CD8-positive, alpha-beta memory T cell (primary cell): ENCODE measurements at regions not wholly inside any gene's neighbourhood (a gene's known extent, or its start where the extent isn't known, plus 50 kb on each side); places are given as distances from the start of the nearest gene placed in this dataset.

Experiments
- CTCF ChIA-PET: fragments of 350-600 bp; sonication (Branson Sonifier 250); formaldehyde crosslinking; loops from one replicate; lab custom pipeline; 2021; ENCODE audit warnings: antibody characterized with exemption; lab: Charles Lee
- POLR2A ChIA-PET: fragments of 350-600 bp; sonication (Branson Sonifier 250); formaldehyde crosslinking; loops from one replicate; lab custom pipeline; 2021; ENCODE audit warnings: antibody characterized with exemption; lab: Charles Lee
- DNase-seq, 5 donors: peaks; one replicate each; pipeline versions ENCODE4 v3.0.0 to v3.0.0-alpha.2; 2020 to 2022; ENCODE audit warnings: mixed read lengths in 1 of 5
- H3K27ac ChIP-seq: one replicate; pipeline ENCODE4 v1.7.0; 2013; ENCODE audit warnings: low read depth, mild to moderate bottlenecking, low read length, moderate library complexity
- H3K27me3 ChIP-seq: 2 replicates; pipeline ENCODE4 v1.7.0; 2013; ENCODE audit warnings: low read length, mild to moderate bottlenecking; ENCODE audit not compliant: insufficient read depth, poor library complexity, severe bottlenecking
- H3K36me3 ChIP-seq: 2 replicates; pipeline ENCODE4 v1.7.0; 2013; ENCODE audit warnings: mild to moderate bottlenecking, low read length, moderate library complexity; ENCODE audit not compliant: insufficient read depth
- H3K4me1 ChIP-seq: 2 replicates; pipeline ENCODE4 v1.7.0; 2013; ENCODE audit warnings: mild to moderate bottlenecking, low read length, moderate library complexity; ENCODE audit not compliant: insufficient read depth
- H3K4me3 ChIP-seq: 2 replicates; pipeline ENCODE4 v1.7.0; 2013; ENCODE audit warnings: mild to moderate bottlenecking, low read length
- H3K9me3 ChIP-seq: 2 replicates; pipeline ENCODE4 v1.7.0; 2013; ENCODE audit warnings: mild to moderate bottlenecking, low read length
- H3K27ac Mint-ChIP-seq, 8 donors: one replicate each; pipeline ENCODE4 v1.8.0; 2020 to 2021; ENCODE audit warnings: mixed read lengths in 8 of 8, mild to moderate bottlenecking in 6 of 8, inconsistent platforms in 3 of 8, moderate library complexity in 3 of 8
- H3K27me3 Mint-ChIP-seq, 2 donors: one replicate each; pipeline ENCODE4 v1.8.0; 2020 to 2021; ENCODE audit warnings: mixed read lengths in 2 of 2, mild to moderate bottlenecking in 1 of 2, moderate library complexity in 1 of 2
- H3K36me3 Mint-ChIP-seq, 3 donors: one replicate each; pipeline ENCODE4 v1.8.0; 2020 to 2021; ENCODE audit warnings: mixed read lengths in 3 of 3, inconsistent platforms in 1 of 3, mild to moderate bottlenecking in 1 of 3
- H3K4me1 Mint-ChIP-seq, 3 donors: one replicate each; pipeline ENCODE4 v1.8.0; 2020 to 2021; ENCODE audit warnings: mixed read lengths in 3 of 3, inconsistent platforms in 1 of 3, mild to moderate bottlenecking in 1 of 3
- H3K4me3 Mint-ChIP-seq, 7 donors: one replicate each; pipeline ENCODE4 v1.8.0; 2020 to 2021; ENCODE audit warnings: mixed read lengths in 7 of 7, mild to moderate bottlenecking in 6 of 7, moderate library complexity in 4 of 7, inconsistent platforms in 2 of 7
- H3K9me3 Mint-ChIP-seq, 5 donors: one replicate each; pipeline ENCODE4 v1.8.0; 2020 to 2022; ENCODE audit warnings: mixed read lengths in 5 of 5, mild to moderate bottlenecking in 3 of 5, moderate library complexity in 2 of 5, inconsistent platforms in 1 of 5

- DNase-seq: no peak
- CTCF ChIA-PET: no interaction called here
- H3K9me3 Mint-ChIP-seq: peaks cover 1 to 13% (median 7%) of the 10 kb centered on the region in 5 donors
- no peak overlapping the region for H3K27ac ChIP-seq
- POLR2A ChIA-PET: no interaction called here
- no peaks in the 10 kb centered on the region for H3K4me1 Mint-ChIP-seq
- no peaks in the 10 kb centered on the region for H3K36me3 Mint-ChIP-seq
- no peak overlapping the region for H3K27ac Mint-ChIP-seq
- H3K27me3 ChIP-seq: no peaks in the 10 kb centered on the region
- H3K4me3 ChIP-seq: no peak overlapping the region
- no peaks in the 10 kb centered on the region for H3K9me3 ChIP-seq
- no peaks in the 10 kb centered on the region for H3K27me3 Mint-ChIP-seq
- H3K4me3 Mint-ChIP-seq: no peak overlapping the region
- H3K4me1 ChIP-seq: no peaks in the 10 kb centered on the region
- no peaks in the 10 kb centered on the region for H3K36me3 ChIP-seq
Observed at GRCh38 chr2:138959031-138959430, 178.8 kb upstream of the NXPH2 start.

- peaks cover 0 to 14% (median 3%) of the 10 kb centered on the region in 5 donors for H3K9me3 Mint-ChIP-seq
- H3K9me3 ChIP-seq: no peaks in the 10 kb centered on the region
- H3K4me1 Mint-ChIP-seq: no peaks in the 10 kb centered on the region
- CTCF ChIA-PET: no interaction called here
- no peaks in the 10 kb centered on the region for H3K27me3 ChIP-seq
- no peaks in the 10 kb centered on the region for H3K36me3 ChIP-seq
- H3K27me3 Mint-ChIP-seq: no peaks in the 10 kb centered on the region
- POLR2A ChIA-PET: no interaction called here
- H3K4me3 ChIP-seq: no peak overlapping the region
- H3K27ac Mint-ChIP-seq: no peak overlapping the region
- no peak overlapping the region for H3K4me3 Mint-ChIP-seq
- no peaks in the 10 kb centered on the region for H3K4me1 ChIP-seq
- no peak for DNase-seq
- no peak overlapping the region for H3K27ac ChIP-seq
- no peaks in the 10 kb centered on the region for H3K36me3 Mint-ChIP-seq
Observed at GRCh38 chr2:138956116-138956515, 175.9 kb upstream of the NXPH2 start.

GRCh38 chr2:138950486-138950885 is 170.3 kb upstream of the NXPH2 start:
- Histone ChIP-seq H3K4me1 (no peaks in the 10 kb centered on the region), H3K27ac (no peak overlapping the region), H3K4me3 (no peak overlapping the region), H3K36me3 (no peaks in the 10 kb centered on the region), H3K9me3 (no peaks in the 10 kb centered on the region), H3K27me3 (no peaks in the 10 kb centered on the region)
- Mint-ChIP-seq H3K4me3 (no peak overlapping the region), H3K4me1 (no peaks in the 10 kb centered on the region), H3K36me3 (no peaks in the 10 kb centered on the region), H3K27ac (no peak overlapping the region), H3K9me3 (peaks cover 0 to 5% (median 2%) of the 10 kb centered on the region in 5 donors), H3K27me3 (no peaks in the 10 kb centered on the region)
- POLR2A ChIA-PET: no interaction called here
- no peak for DNase-seq
- CTCF ChIA-PET: no interaction called here

GRCh38 chr2:138949517-138949916 is 169.3 kb upstream of the NXPH2 start:
- Mint-ChIP-seq H3K27me3 (no peaks in the 10 kb centered on the region), H3K4me3 (no peak overlapping the region), H3K36me3 (no peaks in the 10 kb centered on the region), H3K9me3 (peaks cover 0 to 8% (median 4%) of the 10 kb centered on the region in 5 donors), H3K4me1 (no peaks in the 10 kb centered on the region), H3K27ac (no peak overlapping the region)
- no peak overlapping the region for H3K27ac ChIP-seq
- no peaks in the 10 kb centered on the region for H3K36me3 ChIP-seq
- H3K4me3 ChIP-seq: no peak overlapping the region
- ChIA-PET CTCF (no interaction called here), POLR2A (no interaction called here)
- H3K4me1 ChIP-seq: no peaks in the 10 kb centered on the region
- H3K27me3 ChIP-seq: no peaks in the 10 kb centered on the region
- DNase-seq: no peak
- H3K9me3 ChIP-seq: no peaks in the 10 kb centered on the region

GRCh38 chr2:138948070-138948539 is 167.9 kb upstream of the NXPH2 start:
- DNase-seq: no peak
- CTCF ChIA-PET: no interaction called here
- no peak overlapping the region for H3K27ac ChIP-seq
- no peak overlapping the region for H3K27ac Mint-ChIP-seq
- H3K27me3 Mint-ChIP-seq: no peaks in the 10 kb centered on the region
- POLR2A ChIA-PET: no interaction called here
- no peaks in the 10 kb centered on the region for H3K36me3 Mint-ChIP-seq
- no peaks in the 10 kb centered on the region for H3K36me3 ChIP-seq
- H3K9me3 Mint-ChIP-seq: peaks cover 0 to 8% (median 4%) of the 10 kb centered on the region in 5 donors
- no peak overlapping the region for H3K4me3 ChIP-seq
- no peaks in the 10 kb centered on the region for H3K9me3 ChIP-seq
- H3K4me1 Mint-ChIP-seq: no peaks in the 10 kb centered on the region
- no peak overlapping the region for H3K4me3 Mint-ChIP-seq
- H3K4me1 ChIP-seq: no peaks in the 10 kb centered on the region
- no peaks in the 10 kb centered on the region for H3K27me3 ChIP-seq

- no peaks in the 10 kb centered on the region for H3K27me3 ChIP-seq
- no peaks in the 10 kb centered on the region for H3K4me1 Mint-ChIP-seq
- H3K27ac ChIP-seq: no peak overlapping the region
- no peaks in the 10 kb centered on the region for H3K36me3 ChIP-seq
- H3K36me3 Mint-ChIP-seq: no peaks in the 10 kb centered on the region
- H3K27me3 Mint-ChIP-seq: no peaks in the 10 kb centered on the region
- CTCF ChIA-PET: interaction anchor here (1.0 kb wide), 1 partner anchor 10 kb away, joined by 3 read pairs; no protein-coding TSS in a partner anchor
- peaks cover 3 to 25% (median 7%) of the 10 kb centered on the region in 5 donors for H3K9me3 Mint-ChIP-seq
- no peak overlapping the region for H3K4me3 Mint-ChIP-seq
- no peak for DNase-seq
- H3K27ac Mint-ChIP-seq: no peak overlapping the region
- no peak overlapping the region for H3K4me3 ChIP-seq
- no peaks in the 10 kb centered on the region for H3K4me1 ChIP-seq
- POLR2A ChIA-PET: no interaction called here
- H3K9me3 ChIP-seq: no peaks in the 10 kb centered on the region
Observed at GRCh38 chr2:138943470-138943869, 163.3 kb upstream of the NXPH2 start.

- ChIA-PET CTCF (no interaction called here), POLR2A (no interaction called here)
- Histone ChIP-seq H3K27ac (no peak overlapping the region), H3K9me3 (no peaks in the 10 kb centered on the region), H3K27me3 (no peaks in the 10 kb centered on the region), H3K4me1 (no peaks in the 10 kb centered on the region), H3K4me3 (no peak overlapping the region), H3K36me3 (no peaks in the 10 kb centered on the region)
- Mint-ChIP-seq H3K4me1 (no peaks in the 10 kb centered on the region), H3K9me3 (peaks cover 3 to 25% (median 7%) of the 10 kb centered on the region in 5 donors), H3K27ac (no peak overlapping the region), H3K27me3 (no peaks in the 10 kb centered on the region), H3K36me3 (no peaks in the 10 kb centered on the region), H3K4me3 (no peak overlapping the region)
- no peak for DNase-seq
Observed at GRCh38 chr2:138942466-138942865, 162.3 kb upstream of the NXPH2 start.

- Mint-ChIP-seq H3K27ac (no peak overlapping the region), H3K4me1 (no peaks in the 10 kb centered on the region), H3K9me3 (peaks cover 0 to 17% (median 3%) of the 10 kb centered on the region in 5 donors), H3K27me3 (peaks cover 0 to 2% of the 10 kb centered on the region in 2 donors), H3K36me3 (no peaks in the 10 kb centered on the region), H3K4me3 (no peak overlapping the region)
- CTCF ChIA-PET: no interaction called here
- DNase-seq: no peak
- H3K27ac ChIP-seq: no peak overlapping the region
- no peaks in the 10 kb centered on the region for H3K36me3 ChIP-seq
- no peaks in the 10 kb centered on the region for H3K4me1 ChIP-seq
- no peaks in the 10 kb centered on the region for H3K9me3 ChIP-seq
- H3K4me3 ChIP-seq: no peak overlapping the region
- POLR2A ChIA-PET: no interaction called here
- H3K27me3 ChIP-seq: no peaks in the 10 kb centered on the region
Observed at GRCh38 chr2:138931284-138932256, 151.4 kb upstream of the NXPH2 start.
